ENCODE measurements at regions not wholly inside any gene's neighbourhood (a gene's known extent, or its start where the extent isn't known, plus 50 kb on each side); places are given as distances from the start of the nearest gene placed in this dataset.

- TF ChIP-seq ARNTL (CRISPR knock-in tag; IDR thresholded peaks at IDR 0.05; ENCODE audit: borderline replicate concordance, low read depth) (no peak), PATZ1 (CRISPR knock-in tag; IDR thresholded peaks at IDR 0.05; ENCODE audit: borderline replicate concordance) (no peak), RARB (CRISPR knock-in tag; IDR thresholded peaks at IDR 0.05) (no peak), CSDC2 (CRISPR knock-in tag; IDR thresholded peaks at IDR 0.05) (no peak), ZFP30 (CRISPR knock-in tag; IDR thresholded peaks at IDR 0.05) (no peak), ZC3H10 (CRISPR knock-in tag; IDR thresholded peaks at IDR 0.05) (no peak), OSR1 (CRISPR knock-in tag; IDR thresholded peaks at IDR 0.05) (no peak), ISL1 (CRISPR knock-in tag; IDR thresholded peaks at IDR 0.05) (no peak), TSHZ2 (CRISPR knock-in tag; IDR thresholded peaks at IDR 0.05) (no peak), ZNF70 (CRISPR knock-in tag; IDR thresholded peaks at IDR 0.05) (no peak)
Observed at GRCh38 chr18:56423626-56424025, 214.8 kb downstream of the TXNL1 start.

Measured in SK-N-SH treated with all-trans-retinoic acid at 6 μM for 48 hours (cell line).